Left lung (tissue), 4 donors: ENCODE measurements at regions not wholly inside any gene's neighbourhood (a gene's known extent, or its start where the extent isn't known, plus 50 kb on each side); places are given as distances from the start of the nearest gene placed in this dataset.

ENCODE experiments used
- ATAC-seq: fragments of 200-7000 bp; cut with Tn5 transposase; one replicate; pipeline ENCODE4 v1.9.1; 2020; ENCODE audit warnings: moderate library complexity
- DNase-seq, 4 donors: peaks; one replicate each; pipeline ENCODE4 v3.0.0-alpha.2; 2013 to 2020
- H3K27ac ChIP-seq, 2 donors: fragments of 200-600 bp; sonication (generic) in 1 of 2; one replicate each; pipeline versions ENCODE4 v1.5.0 to v1.8.0; 2020 to 2021
- H3K27me3 ChIP-seq, 2 donors: fragments of 200-600 bp; sonication (generic) in 1 of 2; one replicate each; pipeline versions ENCODE4 v1.5.0 to v1.8.0; 2020 to 2021
- H3K36me3 ChIP-seq, 2 donors: fragments of 200-600 bp; sonication (generic) in 1 of 2; one replicate each; pipeline versions ENCODE4 v1.5.0 to v1.8.0; 2020 to 2021
- H3K4me1 ChIP-seq, 2 donors: fragments of 200-600 bp; one replicate each; pipeline ENCODE4 v1.8.0; 2021
- H3K4me3 ChIP-seq, 2 donors: fragments of 200-600 bp; sonication (generic) in 1 of 2; one replicate each; pipeline versions ENCODE4 v1.5.0 to v1.8.0; 2020 to 2021; ENCODE audit warnings: mild to moderate bottlenecking in 1 of 2
- H3K9me3 ChIP-seq, 2 donors: fragments of 200-600 bp; sonication (generic) in 1 of 2; one replicate each; pipeline versions ENCODE4 v1.5.0 to v1.8.0; 2020 to 2021
- CTCF ChIP-seq, 2 donors: fragments of 200-600 bp; sonication (generic) in 1 of 2; IDR thresholded peaks; one replicate each; pipeline versions ENCODE4 v1.5.0 to v1.8.0; 2021; ENCODE audit warnings: antibody characterized with exemption in 2 of 2
- intact Hi-C, 2 donors: fragments of 100-400 bp; cut with DNase I; formaldehyde crosslinking; loops; one replicate each; pipeline versions ENCODE4 v1.11.2 to v1.14.2; 2022
- donor health status: DM: no; HTN: yes; CAD: no.
- donor health status: DM: no; HTN: no; CAD: no.

- H3K4me3 ChIP-seq, result no peak overlapping the region
- no peaks in the 10 kb centered on the region for H3K27me3 ChIP-seq
- intact Hi-C loops, result no loop called here
- no peaks in the 10 kb centered on the region for H3K9me3 ChIP-seq
- H3K4me1 ChIP-seq, result no peaks in the 10 kb centered on the region
- ATAC-seq (no peak), DNase-seq (no peak)
- H3K36me3 ChIP-seq, result no peaks in the 10 kb centered on the region
- TF ChIP-seq CTCF (IDR thresholded peaks at IDR 0.05), result no peak
- no peak overlapping the region for H3K27ac ChIP-seq
Observed at GRCh38 chr6:147095316-147095715, 108.9 kb upstream of the STXBP5 start.

GRCh38 chr6:147099974-147100373, 104.2 kb upstream of the STXBP5 start:
- TF ChIP-seq CTCF (IDR thresholded peaks at IDR 0.05), result no peak
- Histone ChIP-seq H3K9me3 (no peaks in the 10 kb centered on the region), H3K4me3 (no peak overlapping the region), H3K27me3 (no peaks in the 10 kb centered on the region), H3K4me1 (peaks cover 0 to 6% of the 10 kb centered on the region in 2 donors), H3K36me3 (no peaks in the 10 kb centered on the region), H3K27ac (no peak overlapping the region)
- ATAC-seq (no peak), DNase-seq (no peak)
- intact Hi-C loops, result no loop called here

GRCh38 chr6:147103007-147103406, 101.2 kb upstream of the STXBP5 start:
- intact Hi-C loops, result no loop called here
- Histone ChIP-seq H3K9me3 (no peaks in the 10 kb centered on the region), H3K36me3 (no peaks in the 10 kb centered on the region), H3K4me3 (no peak overlapping the region), H3K27me3 (no peaks in the 10 kb centered on the region), H3K27ac (no peak overlapping the region), H3K4me1 (peaks cover 0 to 13% of the 10 kb centered on the region in 2 donors)
- no peak for TF ChIP-seq CTCF (IDR thresholded peaks at IDR 0.05)
- ATAC-seq, result no peak
- no peak for DNase-seq

GRCh38 chr6:147103694-147104093, 100.5 kb upstream of the STXBP5 start:
- TF ChIP-seq CTCF (IDR thresholded peaks at IDR 0.05), result no peak
- ATAC-seq (no peak), DNase-seq (no peak)
- Histone ChIP-seq H3K4me1 (peaks cover 0 to 13% of the 10 kb centered on the region in 2 donors), H3K9me3 (no peaks in the 10 kb centered on the region), H3K27ac (no peak overlapping the region), H3K36me3 (no peaks in the 10 kb centered on the region), H3K27me3 (no peaks in the 10 kb centered on the region), H3K4me3 (no peak overlapping the region)
- intact Hi-C loops, result no loop called here

- DNase-seq (no peak), ATAC-seq (no peak)
- H3K9me3 ChIP-seq, result no peaks in the 10 kb centered on the region
- intact Hi-C loops, result no loop called here
- H3K36me3 ChIP-seq, result no peaks in the 10 kb centered on the region
- H3K4me3 ChIP-seq, result no peak overlapping the region
- peaks cover 0 to 13% of the 10 kb centered on the region in 2 donors for H3K4me1 ChIP-seq
- H3K27me3 ChIP-seq, result no peaks in the 10 kb centered on the region
- no peak for TF ChIP-seq CTCF (IDR thresholded peaks at IDR 0.05)
- H3K27ac ChIP-seq, result no peak overlapping the region
Observed at GRCh38 chr6:147105786-147106185, 98.4 kb upstream of the STXBP5 start.
